Epithelial cell of esophagus (primary cell): ENCODE measurements at regions not wholly inside any gene's neighbourhood (a gene's known extent, or its start where the extent isn't known, plus 50 kb on each side); places are given as distances from the start of the nearest gene placed in this dataset.
A peak's percentile ranks its signal among the peaks of the same experiment; 100 is the strongest.

Experiments
- DNase-seq: peaks from one replicate; pipeline ENCODE4 v3.0.0; 2010; ENCODE audit warnings: low read depth
- H3K4me3 ChIP-seq: 2 replicates; pipeline ENCODE4 v1.5.1; 2011; ENCODE audit warnings: mild to moderate bottlenecking, low read length, control low read depth
- CTCF ChIP-seq: IDR thresholded peaks from 2 replicates; pipeline ENCODE4 v1.5.1; 2011; ENCODE audit warnings: low read depth, mild to moderate bottlenecking, low read length, control low read depth, inconsistent platforms; ENCODE audit not compliant: insufficient read depth; ENCODE audit errors: missing control alignments

GRCh38 chr17:21532763-21533385, 156.7 kb downstream of the KCNJ12 start:
- no peak for DNase-seq
- no peak for TF ChIP-seq CTCF
- H3K4me3 ChIP-seq: no peak overlapping the region

- DNase-seq: no peak
- no peak for TF ChIP-seq CTCF
- no peak overlapping the region for H3K4me3 ChIP-seq
These were observed 156.5 kb upstream of the KCNJ18 start for GRCh38 chr17:21535686-21536375.

GRCh38 chr17:21537302-21537701, 155.0 kb upstream of the KCNJ18 start:
- TF ChIP-seq CTCF: no peak
- no peak for DNase-seq

GRCh38 chr17:21538615-21539014, 153.7 kb upstream of the KCNJ18 start:
- TF ChIP-seq CTCF: no peak
- DNase-seq: no peak

More at GRCh38 chr17:21537302-21537701, 155.0 kb upstream of the KCNJ18 start:
- H3K4me3 ChIP-seq: no peak overlapping the region

GRCh38 chr17:21539146-21539545, 153.2 kb upstream of the KCNJ18 start:
- DNase-seq: peak; percentile 69
- TF ChIP-seq CTCF: no peak
- no peak overlapping the region for H3K4me3 ChIP-seq

More at GRCh38 chr17:21538615-21539014, 153.7 kb upstream of the KCNJ18 start:
- H3K4me3 ChIP-seq: no peak overlapping the region

- DNase-seq: no peak
- no peak for TF ChIP-seq CTCF
- no peak overlapping the region for H3K4me3 ChIP-seq
These were observed 151.8 kb upstream of the KCNJ18 start for GRCh38 chr17:21540502-21540901.
